GM12892 (cell line): ENCODE measurements at regions not wholly inside any gene's neighbourhood (a gene's known extent, or its start where the extent isn't known, plus 50 kb on each side); places are given as distances from the start of the nearest gene placed in this dataset.

Experiments used
- POLR2A ChIP-seq: IDR thresholded peaks from 2 replicates; pipeline ENCODE4 v1.6.1; 2011; ENCODE audit warnings: low read depth, low read length, control low read depth
- POLR2AphosphoS5 ChIP-seq: IDR thresholded peaks from 2 replicates; pipeline ENCODE4 v1.6.1; 2011; ENCODE audit warnings: low read depth, low read length, control low read depth
- TAF1 ChIP-seq: IDR thresholded peaks from 2 replicates; pipeline ENCODE4 v1.6.1; 2011; ENCODE audit warnings: low read depth, mild to moderate bottlenecking, control low read depth, low read length, borderline replicate concordance

- TF ChIP-seq POLR2A = no peak
- no peak for TF ChIP-seq TAF1
- TF ChIP-seq POLR2AphosphoS5 = no peak
Observed at GRCh38 chr1:78298349-78298748, 192.4 kb upstream of the PTGFR start.
